ENCODE measurements at regions not wholly inside any gene's neighbourhood (a gene's known extent, or its start where the extent isn't known, plus 50 kb on each side); places are given as distances from the start of the nearest gene placed in this dataset.

DNA sequence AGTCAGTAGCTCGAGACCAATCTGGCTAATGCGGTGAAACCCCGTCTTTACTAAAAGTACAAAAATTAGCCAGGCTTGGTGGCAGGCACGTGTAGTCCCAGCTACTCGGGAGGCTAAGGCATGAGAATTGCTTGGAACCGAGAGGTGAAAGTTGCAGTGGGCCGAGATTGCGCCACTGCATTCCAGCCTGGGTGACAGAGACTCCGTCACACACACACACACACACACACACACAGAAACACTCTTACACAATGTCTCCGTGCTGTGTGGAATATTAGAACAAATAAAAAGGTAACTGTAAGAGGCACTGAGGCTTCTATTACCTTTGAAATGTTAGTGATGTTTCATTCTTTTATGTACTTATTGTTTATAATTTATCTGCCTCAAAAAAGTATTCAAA lies 326.6 kb downstream of the GPAT3 start:
- Histone ChIP-seq H3K4me1 (ENCODE audit: control insufficient read depth in 5 of 5, insufficient read depth in 5 of 5, low read length in 5 of 5) (no peaks in the 10 kb centered on the region), H3K4me3 (no peak overlapping the region), H3K36me3 (ENCODE audit: control insufficient read depth in 4 of 4, insufficient read depth in 4 of 4, low read length in 4 of 4) (no peaks in the 10 kb centered on the region), H3K27ac (ENCODE audit: low read depth in 1 of 2, low read length in 1 of 2) (no peak overlapping the region), H3K27me3 (ENCODE audit: control insufficient read depth in 3 of 3, insufficient read depth in 3 of 3, low read length in 2 of 3) (no peaks in the 10 kb centered on the region), H3K9ac (ENCODE audit: insufficient read depth in 1 of 2, low read length in 2 of 2) (no peak overlapping the region), H3K9me3 (ENCODE audit: control insufficient read depth in 4 of 4, insufficient read depth in 3 of 4, low read length in 3 of 4) (no peaks in the 10 kb centered on the region)
- peak; percentile 62 for ATAC-seq (ENCODE audit: insufficient read depth, low FRiP score)
- TF ChIP-seq, protein P1, sequence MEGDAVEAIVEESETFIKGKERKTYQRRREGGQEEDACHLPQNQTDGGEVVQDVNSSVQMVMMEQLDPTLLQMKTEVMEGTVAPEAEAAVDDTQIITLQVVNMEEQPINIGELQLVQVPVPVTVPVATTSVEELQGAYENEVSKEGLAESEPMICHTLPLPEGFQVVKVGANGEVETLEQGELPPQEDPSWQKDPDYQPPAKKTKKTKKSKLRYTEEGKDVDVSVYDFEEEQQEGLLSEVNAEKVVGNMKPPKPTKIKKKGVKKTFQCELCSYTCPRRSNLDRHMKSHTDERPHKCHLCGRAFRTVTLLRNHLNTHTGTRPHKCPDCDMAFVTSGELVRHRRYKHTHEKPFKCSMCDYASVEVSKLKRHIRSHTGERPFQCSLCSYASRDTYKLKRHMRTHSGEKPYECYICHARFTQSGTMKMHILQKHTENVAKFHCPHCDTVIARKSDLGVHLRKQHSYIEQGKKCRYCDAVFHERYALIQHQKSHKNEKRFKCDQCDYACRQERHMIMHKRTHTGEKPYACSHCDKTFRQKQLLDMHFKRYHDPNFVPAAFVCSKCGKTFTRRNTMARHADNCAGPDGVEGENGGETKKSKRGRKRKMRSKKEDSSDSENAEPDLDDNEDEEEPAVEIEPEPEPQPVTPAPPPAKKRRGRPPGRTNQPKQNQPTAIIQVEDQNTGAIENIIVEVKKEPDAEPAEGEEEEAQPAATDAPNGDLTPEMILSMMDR (IDR thresholded peaks at IDR 0.05; ENCODE audit: control extremely low read depth, extremely low read depth) = no peak
- WGBS, 2 donors = 73 to 81% methylated on average over 10 of the region's 10 CpGs
- peak in 1 of 3 donors; percentile 10 for DNase-seq

DNA sequence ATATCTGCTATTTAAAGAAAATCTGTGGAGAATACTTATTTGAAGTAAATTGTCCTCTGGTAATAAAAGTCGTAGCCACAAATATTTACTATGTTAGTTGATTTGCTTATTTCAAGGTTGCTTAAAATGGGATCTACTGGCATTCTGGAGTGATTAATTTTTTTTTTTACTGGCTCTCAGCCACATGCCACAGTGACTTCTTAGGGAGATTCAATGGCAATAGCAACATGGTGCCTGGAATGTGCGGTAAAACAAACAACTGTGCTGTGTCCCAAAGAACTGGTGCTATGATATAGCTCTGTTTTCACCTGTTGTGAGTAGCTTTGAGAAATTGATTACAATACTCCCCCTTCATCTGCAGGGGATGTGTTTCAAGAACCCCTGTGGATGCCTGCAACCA lies 324.3 kb downstream of the GPAT3 start:
- no peaks in the 10 kb centered on the region for H3K36me3 ChIP-seq (ENCODE audit: control insufficient read depth in 4 of 4, insufficient read depth in 4 of 4, low read length in 4 of 4)
- 77 to 78% methylated on average over 2 of the region's 2 CpGs for WGBS, 2 donors

DNA sequence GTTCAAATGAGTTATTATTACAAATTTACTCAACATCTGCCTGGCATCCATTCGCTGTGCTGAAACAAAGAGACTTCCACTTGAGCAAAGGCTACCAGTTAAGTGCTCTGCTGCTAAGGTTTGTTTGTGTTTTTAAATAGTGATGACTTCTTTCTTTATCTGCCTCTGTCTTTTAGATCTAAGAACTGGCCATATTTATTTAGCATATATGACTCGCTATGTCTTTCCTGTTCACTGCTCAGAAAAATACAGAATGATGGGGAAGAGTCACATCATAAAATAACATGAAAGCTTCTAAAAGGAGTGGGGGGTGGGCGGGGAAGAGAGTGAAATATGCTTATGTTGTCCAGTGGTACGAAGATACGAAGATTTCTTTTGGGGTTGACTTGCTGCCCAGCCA lies 322.2 kb downstream of the GPAT3 start:
- H3K27me3 ChIP-seq (ENCODE audit: control insufficient read depth in 3 of 3, insufficient read depth in 3 of 3, low read length in 2 of 3) = no peaks in the 10 kb centered on the region
- no peak overlapping the region for H3K9ac ChIP-seq (ENCODE audit: insufficient read depth in 1 of 2, low read length in 2 of 2)
- H3K9me3 ChIP-seq (ENCODE audit: control insufficient read depth in 4 of 4, insufficient read depth in 3 of 4, low read length in 3 of 4) = no peaks in the 10 kb centered on the region
- 87 to 89% methylated on average over 5 of the region's 5 CpGs for WGBS, 2 donors
- no peaks in the 10 kb centered on the region for H3K4me1 ChIP-seq (ENCODE audit: control insufficient read depth in 5 of 5, insufficient read depth in 5 of 5, low read length in 5 of 5)
- no peak for DNase-seq
- ATAC-seq (ENCODE audit: insufficient read depth, low FRiP score) = no peak
- no peaks in the 10 kb centered on the region for H3K36me3 ChIP-seq (ENCODE audit: control insufficient read depth in 4 of 4, insufficient read depth in 4 of 4, low read length in 4 of 4)
- H3K4me3 ChIP-seq = no peak overlapping the region
- H3K27ac ChIP-seq (ENCODE audit: low read depth in 1 of 2, low read length in 1 of 2) = no peak overlapping the region
- TF ChIP-seq, protein P1 (IDR thresholded peaks at IDR 0.05; ENCODE audit: control extremely low read depth, extremely low read depth) = no peak

More for the DNA sequence above, 324.3 kb downstream of the GPAT3 start:
- DNase-seq (no peak), ATAC-seq (ENCODE audit: insufficient read depth, low FRiP score) (no peak)
- H3K9ac ChIP-seq (ENCODE audit: insufficient read depth in 1 of 2, low read length in 2 of 2) = no peak overlapping the region
- no peaks in the 10 kb centered on the region for H3K9me3 ChIP-seq (ENCODE audit: control insufficient read depth in 4 of 4, insufficient read depth in 3 of 4, low read length in 3 of 4)
- H3K4me3 ChIP-seq = no peak overlapping the region
- no peak overlapping the region for H3K27ac ChIP-seq (ENCODE audit: low read depth in 1 of 2, low read length in 1 of 2)
- H3K4me1 ChIP-seq (ENCODE audit: control insufficient read depth in 5 of 5, insufficient read depth in 5 of 5, low read length in 5 of 5) = no peaks in the 10 kb centered on the region
- TF ChIP-seq, protein P1 (IDR thresholded peaks at IDR 0.05; ENCODE audit: control extremely low read depth, extremely low read depth) = no peak
- H3K27me3 ChIP-seq (ENCODE audit: control insufficient read depth in 3 of 3, insufficient read depth in 3 of 3, low read length in 2 of 3) = no peaks in the 10 kb centered on the region

DNA sequence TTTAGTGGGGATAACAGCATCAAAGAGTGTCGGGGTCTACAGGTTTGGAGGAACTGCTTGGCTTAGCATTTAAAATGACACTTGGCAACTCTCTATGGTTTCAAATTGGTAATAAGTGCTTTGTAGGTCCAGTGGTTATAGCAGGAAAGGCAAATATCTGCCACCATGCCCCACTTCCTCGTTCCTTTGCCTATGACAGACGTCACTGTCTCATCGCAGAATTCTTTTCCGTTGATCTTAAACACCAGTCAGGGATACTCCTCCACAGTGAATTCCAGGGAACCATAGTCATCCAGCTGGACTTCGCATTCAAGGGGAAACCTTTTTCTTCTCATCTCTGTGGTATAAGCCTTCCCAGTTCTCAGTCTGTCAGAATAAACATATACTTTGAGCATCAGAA lies 319.1 kb downstream of the GPAT3 start:
- no peaks in the 10 kb centered on the region for H3K9me3 ChIP-seq (ENCODE audit: control insufficient read depth in 4 of 4, insufficient read depth in 3 of 4, low read length in 3 of 4)
- DNase-seq (no peak), ATAC-seq (ENCODE audit: insufficient read depth, low FRiP score) (no peak)
- no peak overlapping the region for H3K9ac ChIP-seq (ENCODE audit: insufficient read depth in 1 of 2, low read length in 2 of 2)
- H3K4me3 ChIP-seq = no peak overlapping the region
- 64 to 87% methylated on average over 6 of the region's 6 CpGs for WGBS, 2 donors
- no peaks in the 10 kb centered on the region for H3K36me3 ChIP-seq (ENCODE audit: control insufficient read depth in 4 of 4, insufficient read depth in 4 of 4, low read length in 4 of 4)
- H3K4me1 ChIP-seq (ENCODE audit: control insufficient read depth in 5 of 5, insufficient read depth in 5 of 5, low read length in 5 of 5) = no peaks in the 10 kb centered on the region
- TF ChIP-seq, protein P1 (IDR thresholded peaks at IDR 0.05; ENCODE audit: control extremely low read depth, extremely low read depth) = no peak
- no peaks in the 10 kb centered on the region for H3K27me3 ChIP-seq (ENCODE audit: control insufficient read depth in 3 of 3, insufficient read depth in 3 of 3, low read length in 2 of 3)
- H3K27ac ChIP-seq (ENCODE audit: low read depth in 1 of 2, low read length in 1 of 2) = no peak overlapping the region

All from lung (tissue), 11 donors.